HepG2 (cell line): ENCODE measurements at regions not wholly inside any gene's neighbourhood (a gene's known extent, or its start where the extent isn't known, plus 50 kb on each side); places are given as distances from the start of the nearest gene placed in this dataset.

ENCODE experiments used
- ATAC-seq: fragments of 200-7000 bp; cut with Tn5 transposase; 3 replicates; pipeline ENCODE4 v1.9.1; 2020; ENCODE audit warnings: mild to moderate bottlenecking, moderate library complexity
- BruUV-seq: library from RNA; stranded (reverse); fragments of 400-500 nt; replicated peaks from 2 replicates; lab custom pipeline; 2021; lab: Mats Ljungman, UMichigan
- CTCF ChIA-PET: fragments of 300-600 bp; formaldehyde crosslinking; extraction: SDS; loops from one replicate; lab custom pipeline; 2021; ENCODE audit warnings: low total read pairs, inconsistent platforms, low intra/inter-chr PET ratio; lab: Yijun Ruan, JAX
- POLR2A ChIA-PET: fragments of 350-600 bp; sonication (Branson Sonifier 250); formaldehyde crosslinking; loops from one replicate; lab custom pipeline; 2020; ENCODE audit warnings: antibody characterized with exemption, inconsistent platforms; lab: Yijun Ruan, JAX
- DNase-seq: peaks from one replicate; pipeline ENCODE4 v3.0.0-alpha.2; 2015; ENCODE audit warnings: low spot score
- FAIRE-seq: peaks from 3 replicates; lab custom pipeline; 2011; peaks lifted over from hg19 to GRCh38; lab: Jason Lieb, UNC
- H2AFZ ChIP-seq: one replicate; pipeline ENCODE4 v1.6.1; 2011; ENCODE audit warnings: low read length, inconsistent platforms
- H3K27ac ChIP-seq: fragments of 300-600 bp; 3 replicates; pipeline ENCODE4 v1.8.0; 2011; ENCODE audit warnings: mixed run types, mild to moderate bottlenecking, mixed read lengths, low read length, inconsistent platforms; ENCODE audit not compliant: insufficient read depth; ENCODE audit errors: extremely low read length
- H3K27me3 ChIP-seq, 2 experiments: fragments of 200-600 bp in 1 of 2; 2 replicates in 1 of 2; 3 replicates in 1 of 2; pipeline versions ENCODE4 v1.6.0 to v1.8.0; 2011; ENCODE audit warnings: low read length in 2 of 2, mild to moderate bottlenecking in 2 of 2, moderate library complexity in 2 of 2, inconsistent platforms in 1 of 2; ENCODE audit not compliant: insufficient read depth in 2 of 2, control insufficient read depth in 1 of 2
- H3K36me3 ChIP-seq, 2 experiments: fragments of 200-600 bp in 1 of 2; replicated peaks in 1 of 2; 2 replicates in 1 of 2; 3 replicates in 1 of 2; pipeline versions ENCODE4 v1.5.1 to v1.8.0; 2011; ENCODE audit warnings: low read length in 2 of 2, inconsistent platforms in 1 of 2; ENCODE audit not compliant: insufficient read depth in 2 of 2, control insufficient read depth in 1 of 2
- H3K4me1 ChIP-seq: 2 replicates; pipeline ENCODE4 v1.5.1; 2012; ENCODE audit warnings: low read length, inconsistent platforms; ENCODE audit not compliant: insufficient read depth
- H3K4me2 ChIP-seq: 2 replicates; pipeline ENCODE4 v1.6.0; 2011; ENCODE audit warnings: low read depth, low read length, inconsistent platforms
- H3K4me3 ChIP-seq, 3 experiments: fragments of 200-600 bp in 1 of 3; sonication (generic), shearing (Covaris generic) in 1 of 3; replicated peaks in 1 of 3; 2 replicates each; pipeline ENCODE4 v1.5.1; 2011 to 2016; ENCODE audit warnings: low read length in 3 of 3, inconsistent platforms in 2 of 3, low read depth in 2 of 3, mild to moderate bottlenecking in 2 of 3, control low read depth in 1 of 3, mixed read lengths in 1 of 3; ENCODE audit not compliant: insufficient read depth in 1 of 3
- H3K79me2 ChIP-seq: one replicate; pipeline ENCODE4 v1.6.1; 2011; ENCODE audit warnings: low read length, inconsistent platforms; ENCODE audit not compliant: insufficient read depth
- H3K9ac ChIP-seq: 2 replicates; pipeline ENCODE4 v1.6.0; 2011; ENCODE audit warnings: mild to moderate bottlenecking, low read depth, low read length, inconsistent platforms; ENCODE audit not compliant: insufficient read depth
- H3K9me3 ChIP-seq: 2 replicates; pipeline ENCODE4 v1.5.1; 2012; ENCODE audit warnings: mild to moderate bottlenecking, low read length
- H4K20me1 ChIP-seq: 2 replicates; pipeline ENCODE4 v1.6.0; 2011; ENCODE audit warnings: inconsistent platforms, mild to moderate bottlenecking, low read length, moderate library complexity; ENCODE audit not compliant: insufficient read depth
- ELF4 ChIP-seq: sonication (generic); formaldehyde crosslinking; IDR thresholded peaks from 2 replicates; pipeline ENCODE4 v1.5.0; 2020; ENCODE audit warnings: missing genetic modification reagents, mild to moderate bottlenecking, moderate library complexity, borderline replicate concordance
- GATAD2A ChIP-seq: IDR thresholded peaks from 2 replicates; pipeline ENCODE4 v1.6.1; 2016
- HNRNPL ChIP-seq: fragments of 200-400 bp; formaldehyde crosslinking; IDR thresholded peaks from 2 replicates; pipeline ENCODE4 v1.6.1; 2017; ENCODE audit warnings: mild to moderate bottlenecking, low read depth, low read length
- KLF9 ChIP-seq: IDR thresholded peaks from 2 replicates; pipeline ENCODE4 v1.6.1; 2016; ENCODE audit warnings: low read depth
- PAF1 ChIP-seq: IDR thresholded peaks from 2 replicates; pipeline ENCODE4 v1.6.1; 2016; ENCODE audit warnings: missing genetic modification reagents, missing compliant biosample characterization
- REL ChIP-seq: sonication (generic); formaldehyde crosslinking; conservative IDR thresholded peaks from 2 replicates; pipeline ENCODE4 v1.8.0; 2022; ENCODE audit warnings: mild to moderate bottlenecking, missing genetic modification reagents, moderate library complexity
- SATB2 ChIP-seq: sonication (generic); formaldehyde crosslinking; IDR thresholded peaks from 2 replicates; pipeline ENCODE4 v1.5.0; 2020; ENCODE audit warnings: missing genetic modification reagents
- SMARCC2 ChIP-seq: fragments of 450-650 bp; IDR thresholded peaks from 2 replicates; pipeline ENCODE4 v1.6.1; 2017; ENCODE audit warnings: antibody characterized with exemption, mild to moderate bottlenecking
- SRSF9 ChIP-seq: fragments of 200-400 bp; formaldehyde crosslinking; IDR thresholded peaks from 2 replicates; pipeline ENCODE4 v1.6.1; 2018; ENCODE audit warnings: borderline replicate concordance, mild to moderate bottlenecking, low read depth, low read length; ENCODE audit not compliant: insufficient read depth, poor library complexity, severe bottlenecking
- TCF7 ChIP-seq: sonication (generic); IDR thresholded peaks from 2 replicates; pipeline ENCODE4 v1.6.1; 2016; ENCODE audit warnings: antibody characterized with exemption, low read depth
- TEAD2 ChIP-seq: sonication (generic); formaldehyde crosslinking; IDR thresholded peaks from 2 replicates; pipeline ENCODE4 v1.9.0; 2021; ENCODE audit warnings: missing genetic modification reagents
- TRIM24 ChIP-seq: sonication (generic); formaldehyde crosslinking; IDR thresholded peaks from 2 replicates; pipeline ENCODE4 v1.8.0; 2022; ENCODE audit warnings: mild to moderate bottlenecking, missing genetic modification reagents
- ZBTB1 ChIP-seq: sonication (generic); formaldehyde crosslinking; IDR thresholded peaks from 2 replicates; pipeline ENCODE4 v1.4.0; 2020; ENCODE audit warnings: missing genetic modification reagents, borderline replicate concordance
- ZFP36L1 ChIP-seq: sonication (generic); formaldehyde crosslinking; IDR thresholded peaks from 2 replicates; pipeline ENCODE4 v1.8.0; 2022; ENCODE audit warnings: mild to moderate bottlenecking, missing genetic modification reagents, moderate library complexity
- ZNF446 ChIP-seq: sonication (generic); formaldehyde crosslinking; IDR thresholded peaks from 2 replicates; pipeline ENCODE4 v1.5.0; 2020; ENCODE audit warnings: mild to moderate bottlenecking, missing genetic modification reagents
- WGBS: methylation state at CpG from one replicate; pipeline ENCODE4 v1.1.6; 2017; ENCODE audit warnings: low lambda C conversion rate; 5-methylcytosine and 5-hydroxymethylcytosine counted together
- in situ Hi-C: cut with HindIII; loops from 2 replicates; pipeline ENCODE4 v1.10.0; 2017; ENCODE audit warnings: low pct_unique_long_range_greater_than_20kb; ENCODE audit not compliant: extremely low pct_ligation_motif_present
- intact Hi-C: fragments of 100-400 bp; cut with micrococcal nuclease; formaldehyde crosslinking; loops from one replicate; pipeline ENCODE4 v1.10.0; 2022; ENCODE audit not compliant: unreplicated experiment
- TF ChIP-seq, protein P1 (sequence below): sonication (generic); formaldehyde crosslinking; IDR thresholded peaks from 2 replicates; pipeline ENCODE4 v1.5.0; 2020; ENCODE audit warnings: missing genetic modification reagents
- TF ChIP-seq, protein P2 (sequence below): sonication (generic); formaldehyde crosslinking; conservative IDR thresholded peaks from 2 replicates; pipeline ENCODE4 v1.4.0; 2020; ENCODE audit warnings: missing genetic modification reagents
- TF ChIP-seq, protein P3 (sequence below): sonication (generic); formaldehyde crosslinking; IDR thresholded peaks from 2 replicates; pipeline ENCODE4 v1.5.0; 2020; ENCODE audit warnings: mild to moderate bottlenecking, low read depth, missing genetic modification reagents, borderline replicate concordance
- TF ChIP-seq, protein P4 (sequence below): sonication (generic); formaldehyde crosslinking; IDR thresholded peaks from 2 replicates; pipeline ENCODE4 v1.5.0; 2020; ENCODE audit warnings: missing genetic modification reagents
- TF ChIP-seq, protein P5 (sequence below): sonication (generic); formaldehyde crosslinking; IDR thresholded peaks from 2 replicates; pipeline ENCODE4 v1.4.0; 2020; ENCODE audit warnings: low read depth, mild to moderate bottlenecking, missing genetic modification reagents

DNA sequence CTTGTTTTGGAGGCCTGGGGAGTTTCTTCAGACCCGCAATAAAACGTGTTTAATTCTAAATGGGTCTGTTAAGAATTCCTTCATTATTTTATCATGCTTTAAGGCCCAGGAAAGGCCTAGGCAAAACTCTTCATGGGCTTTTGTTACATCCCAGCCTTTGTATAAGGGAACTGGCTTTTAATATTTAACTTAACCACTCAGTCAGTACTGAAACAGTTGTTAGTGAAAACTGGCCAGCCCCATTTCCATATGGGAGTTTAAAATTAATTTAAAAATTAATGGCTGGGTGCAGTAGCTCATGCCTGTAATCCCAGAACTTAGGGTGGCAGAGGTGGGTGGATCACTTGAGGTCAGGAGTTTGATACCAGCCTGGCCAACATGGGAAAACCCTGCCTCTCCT is 213.2 kb upstream of the FKBP1C start:
- in situ Hi-C loops (no loop called here), intact Hi-C loops (loop anchor here (5.0 kb wide), 1 partner anchor 1294 kb away; no protein-coding TSS in a partner anchor)
- Histone ChIP-seq H3K9me3 (no peaks in the 10 kb centered on the region), H3K27ac (no peak overlapping the region), H3K79me2 (no peaks in the 10 kb centered on the region), H3K4me1 (peaks cover 18% of the 10 kb centered on the region), H3K4me3 (no peak overlapping the region), H3K36me3 (no peaks in the 10 kb centered on the region), H3K9ac (no peak overlapping the region), H2AFZ (no peak overlapping the region), H3K27me3 (no peaks in the 10 kb centered on the region), H3K4me2 (no peak overlapping the region), H4K20me1 (no peaks in the 10 kb centered on the region)
- no TSS peak for BruUV-seq
- WGBS: 12% methylated on average over 2 of the region's 2 CpGs
- DNase-seq: no peak
- no peak for ATAC-seq
- TF ChIP-seq SMARCC2 (no peak), ZFP36L1 (CRISPR knock-in tag) (no peak), SRSF9 (no peak), KLF9 (CRISPR knock-in tag) (no peak), TCF7 (no peak), ZNF446 (CRISPR knock-in tag) (no peak), HNRNPL (no peak), GATAD2A (CRISPR knock-in tag) (no peak), TEAD2 (CRISPR knock-in tag) (no peak), REL (no peak), ZBTB1 (CRISPR knock-in tag) (no peak), TRIM24 (CRISPR knock-in tag) (no peak), PAF1 (no peak), ELF4 (CRISPR knock-in tag) (no peak), SATB2 (CRISPR knock-in tag) (no peak)
- TF ChIP-seq, protein P1, sequence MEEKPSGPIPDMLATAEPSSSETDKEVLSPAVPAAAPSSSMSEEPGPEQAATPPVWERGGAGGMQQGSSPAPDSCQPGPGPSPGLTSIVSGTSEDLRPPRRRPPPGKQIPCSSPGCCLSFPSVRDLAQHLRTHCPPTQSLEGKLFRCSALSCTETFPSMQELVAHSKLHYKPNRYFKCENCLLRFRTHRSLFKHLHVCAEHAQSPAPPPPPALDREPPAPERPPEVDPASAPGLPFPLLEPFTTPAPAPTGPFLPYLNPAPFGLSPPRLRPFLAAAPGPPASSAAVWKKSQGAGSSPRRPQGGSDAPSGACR (CRISPR knock-in tag): no peak
- TF ChIP-seq, protein P2, sequence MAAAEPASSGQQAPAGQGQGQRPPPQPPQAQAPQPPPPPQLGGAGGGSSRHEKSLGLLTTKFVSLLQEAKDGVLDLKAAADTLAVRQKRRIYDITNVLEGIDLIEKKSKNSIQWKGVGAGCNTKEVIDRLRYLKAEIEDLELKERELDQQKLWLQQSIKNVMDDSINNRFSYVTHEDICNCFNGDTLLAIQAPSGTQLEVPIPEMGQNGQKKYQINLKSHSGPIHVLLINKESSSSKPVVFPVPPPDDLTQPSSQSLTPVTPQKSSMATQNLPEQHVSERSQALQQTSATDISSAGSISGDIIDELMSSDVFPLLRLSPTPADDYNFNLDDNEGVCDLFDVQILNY: no peak
- TF ChIP-seq, protein P3, sequence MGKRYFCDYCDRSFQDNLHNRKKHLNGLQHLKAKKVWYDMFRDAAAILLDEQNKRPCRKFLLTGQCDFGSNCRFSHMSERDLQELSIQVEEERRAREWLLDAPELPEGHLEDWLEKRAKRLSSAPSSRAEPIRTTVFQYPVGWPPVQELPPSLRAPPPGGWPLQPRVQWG (CRISPR knock-in tag): no peak
- TF ChIP-seq, protein P4, sequence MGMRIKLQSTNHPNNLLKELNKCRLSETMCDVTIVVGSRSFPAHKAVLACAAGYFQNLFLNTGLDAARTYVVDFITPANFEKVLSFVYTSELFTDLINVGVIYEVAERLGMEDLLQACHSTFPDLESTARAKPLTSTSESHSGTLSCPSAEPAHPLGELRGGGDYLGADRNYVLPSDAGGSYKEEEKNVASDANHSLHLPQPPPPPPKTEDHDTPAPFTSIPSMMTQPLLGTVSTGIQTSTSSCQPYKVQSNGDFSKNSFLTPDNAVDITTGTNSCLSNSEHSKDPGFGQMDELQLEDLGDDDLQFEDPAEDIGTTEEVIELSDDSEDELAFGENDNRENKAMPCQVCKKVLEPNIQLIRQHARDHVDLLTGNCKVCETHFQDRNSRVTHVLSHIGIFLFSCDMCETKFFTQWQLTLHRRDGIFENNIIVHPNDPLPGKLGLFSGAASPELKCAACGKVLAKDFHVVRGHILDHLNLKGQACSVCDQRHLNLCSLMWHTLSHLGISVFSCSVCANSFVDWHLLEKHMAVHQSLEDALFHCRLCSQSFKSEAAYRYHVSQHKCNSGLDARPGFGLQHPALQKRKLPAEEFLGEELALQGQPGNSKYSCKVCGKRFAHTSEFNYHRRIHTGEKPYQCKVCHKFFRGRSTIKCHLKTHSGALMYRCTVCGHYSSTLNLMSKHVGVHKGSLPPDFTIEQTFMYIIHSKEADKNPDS (CRISPR knock-in tag): no peak
- TF ChIP-seq, protein P5, sequence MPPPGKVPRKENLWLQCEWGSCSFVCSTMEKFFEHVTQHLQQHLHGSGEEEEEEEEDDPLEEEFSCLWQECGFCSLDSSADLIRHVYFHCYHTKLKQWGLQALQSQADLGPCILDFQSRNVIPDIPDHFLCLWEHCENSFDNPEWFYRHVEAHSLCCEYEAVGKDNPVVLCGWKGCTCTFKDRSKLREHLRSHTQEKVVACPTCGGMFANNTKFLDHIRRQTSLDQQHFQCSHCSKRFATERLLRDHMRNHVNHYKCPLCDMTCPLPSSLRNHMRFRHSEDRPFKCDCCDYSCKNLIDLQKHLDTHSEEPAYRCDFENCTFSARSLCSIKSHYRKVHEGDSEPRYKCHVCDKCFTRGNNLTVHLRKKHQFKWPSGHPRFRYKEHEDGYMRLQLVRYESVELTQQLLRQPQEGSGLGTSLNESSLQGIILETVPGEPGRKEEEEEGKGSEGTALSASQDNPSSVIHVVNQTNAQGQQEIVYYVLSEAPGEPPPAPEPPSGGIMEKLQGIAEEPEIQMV (CRISPR knock-in tag): no peak
- ChIA-PET CTCF (no interaction called here), POLR2A (no interaction called here)
- FAIRE-seq: no peak
